ENCODE measurements at regions not wholly inside any gene's neighbourhood (a gene's known extent, or its start where the extent isn't known, plus 50 kb on each side); places are given as distances from the start of the nearest gene placed in this dataset.

GRCh38 chr18:55856229-55856628 lies 268.2 kb upstream of the TCF4 start:
- TF ChIP-seq, protein P1, sequence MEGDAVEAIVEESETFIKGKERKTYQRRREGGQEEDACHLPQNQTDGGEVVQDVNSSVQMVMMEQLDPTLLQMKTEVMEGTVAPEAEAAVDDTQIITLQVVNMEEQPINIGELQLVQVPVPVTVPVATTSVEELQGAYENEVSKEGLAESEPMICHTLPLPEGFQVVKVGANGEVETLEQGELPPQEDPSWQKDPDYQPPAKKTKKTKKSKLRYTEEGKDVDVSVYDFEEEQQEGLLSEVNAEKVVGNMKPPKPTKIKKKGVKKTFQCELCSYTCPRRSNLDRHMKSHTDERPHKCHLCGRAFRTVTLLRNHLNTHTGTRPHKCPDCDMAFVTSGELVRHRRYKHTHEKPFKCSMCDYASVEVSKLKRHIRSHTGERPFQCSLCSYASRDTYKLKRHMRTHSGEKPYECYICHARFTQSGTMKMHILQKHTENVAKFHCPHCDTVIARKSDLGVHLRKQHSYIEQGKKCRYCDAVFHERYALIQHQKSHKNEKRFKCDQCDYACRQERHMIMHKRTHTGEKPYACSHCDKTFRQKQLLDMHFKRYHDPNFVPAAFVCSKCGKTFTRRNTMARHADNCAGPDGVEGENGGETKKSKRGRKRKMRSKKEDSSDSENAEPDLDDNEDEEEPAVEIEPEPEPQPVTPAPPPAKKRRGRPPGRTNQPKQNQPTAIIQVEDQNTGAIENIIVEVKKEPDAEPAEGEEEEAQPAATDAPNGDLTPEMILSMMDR (IDR thresholded peaks at IDR 0.05), result no peak
- TF ChIP-seq EZH2phosphoT487 (IDR thresholded peaks at IDR 0.05), result no peak
- TF ChIP-seq EZH2 (IDR thresholded peaks at IDR 0.05), result no peak
